ENCODE measurements at regions not wholly inside any gene's neighbourhood (a gene's known extent, or its start where the extent isn't known, plus 50 kb on each side); places are given as distances from the start of the nearest gene placed in this dataset.

- TF ChIP-seq POLR2A (IDR thresholded peaks at IDR 0.05), result no peak
- no peak for TF ChIP-seq CTCF (IDR thresholded peaks at IDR 0.05)
Observed at GRCh38 chr3:106309274-106309673, 440.5 kb upstream of the CBLB start.
